Peyer's patch (tissue), 4 donors: ENCODE measurements at regions not wholly inside any gene's neighbourhood (a gene's known extent, or its start where the extent isn't known, plus 50 kb on each side); places are given as distances from the start of the nearest gene placed in this dataset.

Experiments
- DNase-seq, 3 donors: peaks; one replicate each; pipeline ENCODE4 v3.0.0-alpha.2; 2017 to 2019
- H3K27ac ChIP-seq, 4 donors: fragments of 200-600 bp; sonication (generic); one replicate each; pipeline ENCODE4 v1.5.1; 2016 to 2019
- H3K27me3 ChIP-seq, 2 donors: fragments of 200-600 bp; sonication (generic); one replicate each; pipeline ENCODE4 v1.5.1; 2019
- H3K36me3 ChIP-seq, 3 donors: fragments of 200-600 bp; sonication (generic); one replicate each; pipeline ENCODE4 v1.5.1; 2016 to 2019
- H3K4me1 ChIP-seq, 4 donors: fragments of 200-600 bp; sonication (generic); one replicate each; pipeline ENCODE4 v1.5.1; 2016 to 2019
- H3K4me3 ChIP-seq, 4 donors: fragments of 200-600 bp; sonication (generic); 1 replicate in 3 of 4; 2 replicates in 1 of 4; pipeline ENCODE4 v1.5.1; 2016 to 2019; ENCODE audit warnings: mild to moderate bottlenecking in 1 of 4
- H3K9me3 ChIP-seq, 4 donors: fragments of 200-600 bp; sonication (generic); one replicate each; pipeline ENCODE4 v1.5.1; 2016 to 2019; ENCODE audit warnings: mild to moderate bottlenecking in 1 of 4
- POLR2A ChIP-seq, 2 donors: fragments of 450-650 bp; IDR thresholded peaks; one replicate each; pipeline ENCODE4 v1.5.1; 2017; ENCODE audit warnings: antibody characterized with exemption in 2 of 2, mild to moderate bottlenecking in 2 of 2, moderate library complexity in 2 of 2
- TF ChIP-seq, protein P1 (sequence below), 6 experiments: fragments of 450-650 bp in 4 of 6; fragments of 200-600 bp in 2 of 6; sonication (generic) in 1 of 6; IDR thresholded peaks; one replicate each; pipeline ENCODE4 v1.5.1; 2017 to 2019; ENCODE audit warnings: antibody characterized with exemption in 6 of 6, mild to moderate bottlenecking in 3 of 6, moderate library complexity in 1 of 6

- Histone ChIP-seq H3K4me1 (no peaks in the 10 kb centered on the region), H3K27ac (no peak overlapping the region)
Observed at GRCh38 chr5:115430374-115430773, 114.2 kb downstream of the FEM1C start.

DNA sequence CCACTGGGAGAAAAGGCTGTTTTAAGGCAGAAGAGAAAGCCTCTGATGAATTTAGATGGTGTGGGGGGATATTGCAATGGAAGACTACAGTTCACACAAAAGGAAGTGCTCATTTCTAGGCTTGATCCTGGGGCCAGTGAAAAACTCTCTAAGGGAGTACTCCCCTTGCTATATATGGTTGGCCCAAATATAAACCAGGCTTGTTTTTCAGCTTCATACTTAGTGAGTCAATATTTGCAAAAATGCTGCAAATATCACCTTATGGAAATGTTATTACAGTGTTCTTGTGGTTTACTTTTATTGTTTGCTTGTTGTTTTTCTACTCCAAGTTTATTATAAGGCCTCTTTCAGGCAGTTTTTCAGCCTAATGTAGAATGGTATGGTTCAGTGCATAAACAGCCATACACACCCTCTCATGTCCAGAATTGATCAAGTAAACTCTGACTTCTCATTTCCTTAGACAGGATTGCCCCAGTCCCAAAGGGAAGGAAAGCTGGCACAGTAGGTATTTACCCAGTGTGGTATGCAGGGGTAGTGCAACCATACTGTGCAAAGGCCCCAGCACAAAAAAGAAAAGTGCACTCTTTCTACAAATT, 115.1 kb downstream of the FEM1C start:
- TF ChIP-seq, protein P1, sequence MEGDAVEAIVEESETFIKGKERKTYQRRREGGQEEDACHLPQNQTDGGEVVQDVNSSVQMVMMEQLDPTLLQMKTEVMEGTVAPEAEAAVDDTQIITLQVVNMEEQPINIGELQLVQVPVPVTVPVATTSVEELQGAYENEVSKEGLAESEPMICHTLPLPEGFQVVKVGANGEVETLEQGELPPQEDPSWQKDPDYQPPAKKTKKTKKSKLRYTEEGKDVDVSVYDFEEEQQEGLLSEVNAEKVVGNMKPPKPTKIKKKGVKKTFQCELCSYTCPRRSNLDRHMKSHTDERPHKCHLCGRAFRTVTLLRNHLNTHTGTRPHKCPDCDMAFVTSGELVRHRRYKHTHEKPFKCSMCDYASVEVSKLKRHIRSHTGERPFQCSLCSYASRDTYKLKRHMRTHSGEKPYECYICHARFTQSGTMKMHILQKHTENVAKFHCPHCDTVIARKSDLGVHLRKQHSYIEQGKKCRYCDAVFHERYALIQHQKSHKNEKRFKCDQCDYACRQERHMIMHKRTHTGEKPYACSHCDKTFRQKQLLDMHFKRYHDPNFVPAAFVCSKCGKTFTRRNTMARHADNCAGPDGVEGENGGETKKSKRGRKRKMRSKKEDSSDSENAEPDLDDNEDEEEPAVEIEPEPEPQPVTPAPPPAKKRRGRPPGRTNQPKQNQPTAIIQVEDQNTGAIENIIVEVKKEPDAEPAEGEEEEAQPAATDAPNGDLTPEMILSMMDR (IDR thresholded peaks at IDR 0.05), result no peak
- no peak for TF ChIP-seq POLR2A (IDR thresholded peaks at IDR 0.05)
- Histone ChIP-seq H3K9me3 (no peaks in the 10 kb centered on the region), H3K27ac (no peak overlapping the region), H3K27me3 (no peaks in the 10 kb centered on the region), H3K4me3 (no peak overlapping the region), H3K36me3 (no peaks in the 10 kb centered on the region), H3K4me1 (peaks cover 0 to under 1% (median 0%) of the 10 kb centered on the region in 4 donors)
- no peak for DNase-seq

More at GRCh38 chr5:115430374-115430773, 114.2 kb downstream of the FEM1C start:
- H3K27me3 ChIP-seq, result no peaks in the 10 kb centered on the region
- TF ChIP-seq, protein P1 (IDR thresholded peaks at IDR 0.05), result no peak
- TF ChIP-seq POLR2A (IDR thresholded peaks at IDR 0.05), result no peak
- H3K36me3 ChIP-seq, result no peaks in the 10 kb centered on the region
- DNase-seq, result no peak
- no peaks in the 10 kb centered on the region for H3K9me3 ChIP-seq
- no peak overlapping the region for H3K4me3 ChIP-seq

DNA sequence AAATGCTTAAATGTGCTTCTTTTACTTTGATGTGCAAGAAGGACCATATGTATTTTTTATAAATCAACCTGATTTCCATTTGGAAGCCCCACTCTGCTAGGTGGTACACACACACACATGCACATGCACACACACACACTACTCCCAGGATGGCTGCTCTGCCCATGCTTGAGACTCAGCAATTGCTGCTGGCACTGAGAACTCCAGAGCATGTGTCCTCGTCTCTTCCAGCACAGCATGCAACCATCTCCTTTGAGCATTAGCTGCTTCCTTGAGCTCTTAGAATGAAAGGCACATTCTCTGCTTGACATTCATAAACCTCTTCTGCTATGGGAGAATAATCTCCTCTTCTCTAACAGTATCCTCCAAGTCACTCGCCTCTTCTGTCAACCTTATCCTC, 115.9 kb downstream of the FEM1C start:
- no peak for TF ChIP-seq POLR2A (IDR thresholded peaks at IDR 0.05)
- TF ChIP-seq, protein P1 (IDR thresholded peaks at IDR 0.05), result no peak
- H3K4me3 ChIP-seq, result no peak overlapping the region
- H3K4me1 ChIP-seq, result peaks cover 0 to 8% (median 0%) of the 10 kb centered on the region in 4 donors
- H3K27me3 ChIP-seq, result no peaks in the 10 kb centered on the region
- H3K36me3 ChIP-seq, result no peaks in the 10 kb centered on the region
- H3K27ac ChIP-seq, result no peak overlapping the region
- no peak for DNase-seq
- no peaks in the 10 kb centered on the region for H3K9me3 ChIP-seq

DNA sequence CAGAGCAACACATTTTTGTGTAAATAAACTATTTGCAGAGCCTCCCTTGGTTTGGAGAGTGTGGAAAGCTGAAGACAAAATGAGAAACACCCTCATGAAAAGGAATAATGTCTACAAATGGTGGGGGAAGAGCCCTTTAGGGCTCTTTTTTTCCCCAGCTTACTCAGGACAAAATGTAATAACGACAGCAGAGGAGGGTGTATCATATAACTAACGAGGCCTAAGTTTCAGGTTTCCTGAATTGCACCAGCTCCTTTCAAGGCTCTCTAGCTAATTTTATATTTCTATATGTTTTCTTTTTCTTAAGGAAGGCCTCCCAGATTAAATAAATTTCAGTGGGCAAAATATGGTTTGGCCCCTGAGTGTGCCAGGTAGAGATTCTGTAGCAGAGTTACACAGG, 116.3 kb downstream of the FEM1C start:
- H3K27ac ChIP-seq, result no peak overlapping the region
- no peaks in the 10 kb centered on the region for H3K36me3 ChIP-seq
- H3K4me1 ChIP-seq, result peaks cover 0 to 12% (median 0%) of the 10 kb centered on the region in 4 donors
- TF ChIP-seq, protein P1 (IDR thresholded peaks at IDR 0.05), result no peak
- no peak for TF ChIP-seq POLR2A (IDR thresholded peaks at IDR 0.05)
- no peak overlapping the region for H3K4me3 ChIP-seq
- H3K9me3 ChIP-seq, result no peaks in the 10 kb centered on the region
- no peaks in the 10 kb centered on the region for H3K27me3 ChIP-seq
- no peak for DNase-seq

DNA sequence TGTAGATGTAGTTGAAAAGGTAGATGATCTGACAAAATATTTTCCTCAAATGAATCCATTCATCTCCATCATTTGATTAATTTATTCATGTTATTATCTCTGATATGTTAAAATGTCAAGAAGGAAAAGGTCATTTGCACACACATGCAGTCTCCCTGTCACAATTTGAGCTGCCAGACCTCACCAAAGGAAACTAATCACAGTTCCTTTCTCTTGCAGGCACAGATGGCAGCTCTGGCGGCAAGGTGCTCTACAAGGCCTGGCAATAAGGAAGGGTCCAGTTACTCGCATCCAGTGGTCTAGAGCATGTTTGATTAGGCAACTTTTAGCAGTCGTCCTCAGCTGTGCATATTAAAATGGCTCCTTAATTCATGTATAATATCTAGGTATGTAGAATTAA, 120.1 kb downstream of the FEM1C start:
- no peak overlapping the region for H3K27ac ChIP-seq

More for the DNA sequence above, 120.1 kb downstream of the FEM1C start:
- no peak for DNase-seq
- H3K4me1 ChIP-seq, result peaks cover 0 to 22% (median 0%) of the 10 kb centered on the region in 4 donors
- H3K27me3 ChIP-seq, result no peaks in the 10 kb centered on the region
- H3K9me3 ChIP-seq, result no peaks in the 10 kb centered on the region
- no peak overlapping the region for H3K4me3 ChIP-seq
- no peaks in the 10 kb centered on the region for H3K36me3 ChIP-seq
- TF ChIP-seq, protein P1 (IDR thresholded peaks at IDR 0.05), result no peak
- no peak for TF ChIP-seq POLR2A (IDR thresholded peaks at IDR 0.05)
